Suprapubic skin (tissue), 4 donors: ENCODE measurements at regions not wholly inside any gene's neighbourhood (a gene's known extent, or its start where the extent isn't known, plus 50 kb on each side); places are given as distances from the start of the nearest gene placed in this dataset.

Experiments
- DNase-seq, 2 donors: peaks; one replicate each; pipeline ENCODE4 v3.0.0-alpha.2; 2019; ENCODE audit warnings: low spot score in 2 of 2
- H3K27ac ChIP-seq: fragments of 200-600 bp; sonication (generic); one replicate; pipeline ENCODE4 v1.5.1; 2019
- H3K27me3 ChIP-seq: fragments of 200-600 bp; sonication (generic); one replicate; pipeline ENCODE4 v1.5.1; 2019
- H3K36me3 ChIP-seq: fragments of 200-600 bp; sonication (generic); one replicate; pipeline ENCODE4 v1.5.1; 2019
- H3K4me1 ChIP-seq: fragments of 200-600 bp; sonication (generic); one replicate; pipeline ENCODE4 v1.5.1; 2019
- H3K4me3 ChIP-seq: fragments of 200-600 bp; sonication (generic); one replicate; pipeline ENCODE4 v1.5.1; 2019; ENCODE audit warnings: mild to moderate bottlenecking
- H3K9me3 ChIP-seq: fragments of 200-600 bp; sonication (generic); one replicate; pipeline ENCODE4 v1.5.1; 2019
- CTCF ChIP-seq, 2 donors: fragments of 200-600 bp in 1 of 2; fragments of 450-650 bp in 1 of 2; sonication (generic) in 1 of 2; IDR thresholded peaks; one replicate each; pipeline ENCODE4 v1.5.1; 2016 to 2019; ENCODE audit warnings: antibody characterized with exemption in 2 of 2, mild to moderate bottlenecking in 1 of 2, moderate library complexity in 1 of 2
- EP300 ChIP-seq: sonication (generic); formaldehyde crosslinking; IDR thresholded peaks from one replicate; pipeline ENCODE4 v1.6.1; 2017; ENCODE audit warnings: antibody characterized with exemption
- POLR2A ChIP-seq, 2 donors: fragments of 450-650 bp; IDR thresholded peaks; one replicate each; pipeline ENCODE4 v1.6.1; 2017; ENCODE audit warnings: antibody characterized with exemption in 2 of 2, mild to moderate bottlenecking in 2 of 2, moderate library complexity in 2 of 2
- POLR2AphosphoS5 ChIP-seq, 3 donors: sonication (generic); formaldehyde crosslinking; IDR thresholded peaks; one replicate each; pipeline ENCODE4 v1.6.1; 2017; ENCODE audit warnings: antibody characterized with exemption in 3 of 3
- WGBS: methylation state at CpG from one replicate; pipeline ENCODE4 v1.1.5; 2018; 5-methylcytosine and 5-hydroxymethylcytosine counted together

- no peaks in the 10 kb centered on the region for H3K27me3 ChIP-seq
- whole genome bisulfite sequencing = 63% methylated on average over 2 of the region's 2 CpGs
- DNase-seq = no peak
- peaks cover 4% of the 10 kb centered on the region for H3K9me3 ChIP-seq
- no peaks in the 10 kb centered on the region for H3K36me3 ChIP-seq
- no peak overlapping the region for H3K4me3 ChIP-seq
- H3K4me1 ChIP-seq = no peaks in the 10 kb centered on the region
- no peak for TF ChIP-seq EP300
- no peak for TF ChIP-seq POLR2AphosphoS5 (IDR thresholded peaks at IDR 0.05)
- no peak for TF ChIP-seq CTCF (IDR thresholded peaks at IDR 0.05)
- no peak overlapping the region for H3K27ac ChIP-seq
These were observed 248.7 kb downstream of the NEBL start for GRCh38 chr10:20648263-20648874.

- Histone ChIP-seq H3K4me3 (no peak overlapping the region), H3K9me3 (peaks cover 4% of the 10 kb centered on the region), H3K4me1 (no peaks in the 10 kb centered on the region), H3K27ac (no peak overlapping the region), H3K36me3 (no peaks in the 10 kb centered on the region), H3K27me3 (no peaks in the 10 kb centered on the region)
- DNase-seq = no peak
- TF ChIP-seq EP300 = no peak
These were observed 249.4 kb downstream of the NEBL start for GRCh38 chr10:20647756-20648155.

GRCh38 chr10:20644421-20644820 is 252.7 kb downstream of the NEBL start:
- TF ChIP-seq CTCF (IDR thresholded peaks at IDR 0.05) (no peak), POLR2AphosphoS5 (IDR thresholded peaks at IDR 0.05) (no peak), POLR2A (IDR thresholded peaks at IDR 0.05) (no peak), EP300 (no peak)
- 55% methylated on average over 8 of the region's 8 CpGs for WGBS
- H3K9me3 ChIP-seq = no peaks in the 10 kb centered on the region
- H3K4me3 ChIP-seq = no peak overlapping the region
- no peaks in the 10 kb centered on the region for H3K4me1 ChIP-seq
- no peaks in the 10 kb centered on the region for H3K36me3 ChIP-seq
- H3K27me3 ChIP-seq = no peaks in the 10 kb centered on the region
- no peak overlapping the region for H3K27ac ChIP-seq
- no peak for DNase-seq

- no peak for DNase-seq
- 86% methylated on average over 4 of the region's 4 CpGs for WGBS
- no peaks in the 10 kb centered on the region for H3K36me3 ChIP-seq
- H3K27me3 ChIP-seq = no peaks in the 10 kb centered on the region
- no peaks in the 10 kb centered on the region for H3K9me3 ChIP-seq
- TF ChIP-seq CTCF (IDR thresholded peaks at IDR 0.05) (no peak), EP300 (no peak), POLR2AphosphoS5 (IDR thresholded peaks at IDR 0.05) (no peak), POLR2A (IDR thresholded peaks at IDR 0.05) (no peak)
- H3K4me1 ChIP-seq = no peaks in the 10 kb centered on the region
- no peak overlapping the region for H3K27ac ChIP-seq
- no peak overlapping the region for H3K4me3 ChIP-seq
These were observed 255.5 kb downstream of the NEBL start for GRCh38 chr10:20641605-20642004.

- TF ChIP-seq EP300 = no peak
- no peak for TF ChIP-seq POLR2AphosphoS5 (IDR thresholded peaks at IDR 0.05)
- TF ChIP-seq POLR2A (IDR thresholded peaks at IDR 0.05) = no peak
- no peak for TF ChIP-seq CTCF (IDR thresholded peaks at IDR 0.05)
- H3K36me3 ChIP-seq = no peaks in the 10 kb centered on the region
- H3K27me3 ChIP-seq = no peaks in the 10 kb centered on the region
- H3K9me3 ChIP-seq = no peaks in the 10 kb centered on the region
- H3K4me3 ChIP-seq = no peak overlapping the region
- no peak for DNase-seq
- no peaks in the 10 kb centered on the region for H3K4me1 ChIP-seq
- H3K27ac ChIP-seq = no peak overlapping the region
These were observed 261.5 kb downstream of the NEBL start for GRCh38 chr10:20635570-20635969.

- WGBS = 67% methylated on average over 4 of the region's 4 CpGs
- no peaks in the 10 kb centered on the region for H3K27me3 ChIP-seq
- no peak overlapping the region for H3K27ac ChIP-seq
- H3K4me3 ChIP-seq = no peak overlapping the region
- no peaks in the 10 kb centered on the region for H3K9me3 ChIP-seq
- no peaks in the 10 kb centered on the region for H3K36me3 ChIP-seq
- no peak for DNase-seq
- TF ChIP-seq EP300 (no peak), POLR2A (IDR thresholded peaks at IDR 0.05) (no peak), POLR2AphosphoS5 (IDR thresholded peaks at IDR 0.05) (no peak), CTCF (IDR thresholded peaks at IDR 0.05) (no peak)
- H3K4me1 ChIP-seq = no peaks in the 10 kb centered on the region
These were observed 262.3 kb downstream of the NEBL start for GRCh38 chr10:20634839-20635238.
